ENCODE measurements at regions not wholly inside any gene's neighbourhood (a gene's known extent, or its start where the extent isn't known, plus 50 kb on each side); places are given as distances from the start of the nearest gene placed in this dataset.

DNA sequence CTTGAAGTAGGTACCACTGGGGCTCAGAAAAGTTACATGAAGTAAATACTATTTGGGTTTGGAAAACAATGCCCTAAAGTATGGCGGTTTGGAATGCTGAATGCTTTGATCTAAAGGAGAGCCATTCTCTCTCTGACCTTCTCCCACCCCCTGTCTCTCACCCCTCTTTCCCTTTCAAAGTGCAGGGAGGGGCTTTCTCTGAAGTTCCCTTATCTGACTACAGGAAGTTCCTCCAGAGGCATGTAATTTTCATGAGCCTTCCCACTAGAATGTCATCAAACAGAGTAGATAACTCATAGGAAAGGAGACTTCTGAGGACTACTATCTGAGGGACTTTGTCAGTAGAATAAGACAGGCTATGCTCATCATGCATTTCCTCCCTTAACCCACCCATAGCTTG is 216.7 kb upstream of the PCSK2 start:
- intact Hi-C loops (cut with DNase I): no loop called here
- DNase-seq: no peak

DNA sequence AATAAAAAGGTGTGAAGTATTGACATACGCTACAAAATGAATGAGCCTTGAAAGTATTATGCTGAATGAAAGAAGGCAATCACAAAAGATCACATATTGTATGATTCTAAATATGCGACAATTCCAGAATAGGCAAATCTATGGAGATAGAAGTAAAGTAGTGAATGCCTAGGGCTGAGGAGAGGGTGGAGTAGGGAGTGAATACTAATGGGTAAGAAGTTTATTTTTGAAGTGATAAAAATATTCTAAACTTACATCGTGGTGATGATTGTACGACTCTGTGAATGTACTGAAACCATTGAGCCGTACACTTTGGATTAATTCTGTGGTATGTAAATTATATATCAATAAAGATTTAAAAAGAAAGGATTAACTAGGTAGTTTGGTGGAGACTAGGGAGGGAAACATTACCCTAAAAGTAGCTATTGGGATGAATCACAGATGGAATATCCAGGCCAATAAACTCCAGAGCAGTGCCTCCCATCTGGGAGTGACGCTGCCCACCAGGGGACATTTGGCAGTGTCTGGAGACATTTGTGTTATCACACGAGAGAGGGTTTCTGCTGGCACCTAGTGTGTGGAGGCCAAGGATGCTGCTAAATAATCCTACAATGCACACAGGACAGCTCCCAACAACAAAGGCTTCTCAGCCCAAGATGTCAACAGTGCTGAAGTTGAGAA is 214.2 kb upstream of the PCSK2 start:
- intact Hi-C loops (cut with DNase I): no loop called here
- peak in 1 of 10 donors; percentile 45 for DNase-seq

DNA sequence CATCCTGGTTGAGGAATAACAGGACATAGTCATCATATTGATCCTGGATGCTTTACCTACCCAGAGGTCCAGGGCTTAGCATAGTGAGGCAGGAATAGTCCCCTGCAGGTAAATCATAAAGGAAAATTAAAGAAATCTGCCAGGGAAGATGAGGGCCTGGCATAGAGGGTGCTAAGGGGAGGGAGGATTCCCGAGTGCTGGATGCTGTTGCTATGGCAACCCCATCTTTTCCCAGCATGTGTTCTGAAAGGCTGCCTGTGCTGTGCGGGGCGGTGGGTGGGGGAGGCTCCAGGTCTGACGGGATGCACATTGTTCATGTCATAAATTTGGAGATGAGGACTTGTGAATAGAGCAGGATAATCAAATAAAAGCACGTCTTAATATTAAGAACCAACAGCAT is 212.6 kb upstream of the PCSK2 start:
- peak; percentile 16 to 93 (median 66) for DNase-seq
- intact Hi-C loops (cut with DNase I): no loop called here

DNA sequence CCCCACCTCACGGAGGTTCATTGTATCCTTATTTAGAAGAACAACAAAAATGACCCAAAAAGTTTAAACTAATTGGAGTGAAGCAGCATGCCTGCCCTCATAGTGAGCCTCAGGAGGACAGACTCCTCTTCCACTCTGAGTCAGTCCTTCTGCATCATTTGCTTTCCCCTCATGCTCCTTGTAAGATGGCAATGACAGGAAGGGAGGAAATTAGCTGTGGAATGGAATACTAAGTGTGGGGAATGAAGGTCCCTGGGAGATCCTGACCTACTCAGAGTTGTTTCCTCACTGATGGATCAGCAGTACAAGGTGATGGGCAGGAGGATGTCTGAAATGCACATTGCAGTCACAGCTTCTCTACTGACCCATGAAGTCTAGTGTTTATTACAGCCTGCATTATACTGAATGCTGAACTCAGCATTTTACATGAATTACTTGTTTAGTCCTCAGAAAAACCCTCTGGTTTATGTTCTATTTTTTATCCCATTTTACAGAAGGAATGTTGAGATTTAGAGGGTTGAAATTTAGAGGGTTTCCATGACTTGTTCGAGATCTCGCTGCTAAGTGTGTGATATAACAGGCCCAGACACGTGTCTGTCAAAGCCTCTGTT is 212.0 kb upstream of the PCSK2 start:
- intact Hi-C loops (cut with DNase I): no loop called here
- no peak for DNase-seq

GRCh38 chr20:17017232-17017631 is 209.6 kb upstream of the PCSK2 start:
- intact Hi-C loops (cut with DNase I): no loop called here
- no peak for DNase-seq

DNA sequence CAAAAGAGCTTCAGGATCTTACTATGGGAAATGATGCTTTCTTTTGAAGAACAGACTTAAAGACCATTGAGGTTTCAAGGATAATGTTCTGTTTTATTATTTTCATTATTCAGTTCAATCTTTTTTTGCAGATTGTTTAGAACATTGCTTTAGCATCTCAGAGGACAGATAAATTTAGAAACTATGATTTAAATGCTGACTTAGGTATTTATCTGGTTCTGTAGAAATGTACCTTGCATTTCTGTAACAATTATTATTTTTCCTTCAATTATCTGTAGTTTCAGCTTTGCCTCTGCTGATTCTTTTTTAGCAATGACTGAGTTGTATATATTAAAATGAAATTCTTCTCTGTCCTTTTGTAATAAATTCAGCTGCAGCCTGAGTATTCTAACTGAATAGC is 205.4 kb upstream of the PCSK2 start:
- no peak for DNase-seq
- intact Hi-C loops (cut with DNase I): no loop called here

- DNase-seq: no peak
- intact Hi-C loops (cut with DNase I): no loop called here
Observed at GRCh38 chr20:17023036-17023435, 203.8 kb upstream of the PCSK2 start.

DNA sequence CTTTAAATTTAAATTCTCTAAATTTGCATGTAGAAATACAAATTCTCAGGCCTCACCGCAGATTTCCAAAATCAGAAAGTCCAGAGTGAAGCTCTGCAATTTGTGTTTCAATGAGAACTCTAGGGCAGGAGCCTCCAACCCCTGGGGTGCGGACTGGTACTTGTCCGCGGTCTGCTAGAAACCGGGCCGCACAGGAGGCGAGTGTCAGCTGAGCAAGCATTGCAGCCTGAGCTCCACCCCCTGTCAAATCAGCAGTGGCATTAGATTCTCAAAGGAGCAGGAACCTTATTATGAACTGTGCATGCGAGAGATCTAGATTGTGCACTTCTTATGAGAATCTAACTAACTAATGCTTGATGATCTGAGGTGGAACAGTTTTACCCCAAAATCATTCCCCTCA is 203.0 kb upstream of the PCSK2 start:
- intact Hi-C loops (cut with DNase I): no loop called here
- DNase-seq: peak in 1 of 10 donors; percentile 80

DNA sequence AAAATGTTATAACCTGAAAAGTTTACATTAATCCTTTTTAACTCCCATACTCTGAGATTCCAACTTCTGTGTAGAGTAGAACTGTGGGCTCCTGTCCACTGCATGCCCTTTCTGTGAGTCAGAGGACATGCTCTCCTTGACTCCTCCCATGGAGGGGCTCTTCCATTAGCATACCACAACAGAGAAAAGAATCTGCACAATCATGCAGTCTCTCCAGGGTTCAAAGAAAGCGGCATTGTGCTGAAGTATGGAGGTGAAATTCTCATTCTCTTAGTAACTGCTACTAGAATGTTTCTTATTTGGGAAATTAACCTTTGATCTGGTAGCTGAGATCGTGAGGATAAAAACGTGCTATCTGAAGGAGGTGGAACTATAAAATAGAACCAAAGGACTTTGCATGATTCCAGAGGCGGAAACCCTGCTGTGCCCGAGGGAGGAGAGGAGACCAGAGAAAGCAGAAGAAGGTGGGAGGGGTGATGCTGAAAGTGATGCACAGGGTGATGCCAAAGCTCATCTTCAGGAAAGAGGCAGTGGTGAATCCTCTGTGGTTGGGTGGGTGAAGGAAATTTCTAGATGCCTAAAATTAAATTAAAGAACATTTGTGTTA is 202.2 kb upstream of the PCSK2 start:
- intact Hi-C loops (cut with DNase I): no loop called here
- DNase-seq: no peak

- DNase-seq: no peak
- intact Hi-C loops (cut with DNase I): no loop called here
Observed at GRCh38 chr20:17026346-17026745, 200.5 kb upstream of the PCSK2 start.

GRCh38 chr20:17029698-17030097 is 197.1 kb upstream of the PCSK2 start:
- intact Hi-C loops (cut with DNase I): no loop called here
- no peak for DNase-seq

DNA sequence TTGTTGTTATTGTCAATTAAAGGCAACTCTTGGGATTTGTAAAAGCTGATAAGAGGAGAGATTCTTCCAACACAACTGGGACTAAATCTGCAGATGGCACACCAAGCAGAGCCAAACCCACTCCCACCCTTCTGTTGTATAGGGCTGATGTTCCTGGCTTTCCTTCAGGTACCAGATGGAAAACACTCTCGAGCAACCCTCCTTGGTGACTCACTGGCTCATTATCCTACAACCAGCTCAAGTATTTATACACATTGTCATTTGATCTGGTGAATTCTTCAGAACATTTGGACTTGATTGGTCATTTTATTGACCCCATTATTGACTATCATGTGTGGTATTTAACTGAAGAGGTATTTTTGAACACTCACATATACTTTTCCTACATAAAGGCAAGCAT is 190.3 kb upstream of the PCSK2 start:
- DNase-seq: peak in 2 of 10 donors; percentile 12 to 23
- intact Hi-C loops (cut with DNase I): no loop called here

- DNase-seq: no peak
- intact Hi-C loops (cut with DNase I): no loop called here
Observed at GRCh38 chr20:17042122-17042521, 184.7 kb upstream of the PCSK2 start.

DNA sequence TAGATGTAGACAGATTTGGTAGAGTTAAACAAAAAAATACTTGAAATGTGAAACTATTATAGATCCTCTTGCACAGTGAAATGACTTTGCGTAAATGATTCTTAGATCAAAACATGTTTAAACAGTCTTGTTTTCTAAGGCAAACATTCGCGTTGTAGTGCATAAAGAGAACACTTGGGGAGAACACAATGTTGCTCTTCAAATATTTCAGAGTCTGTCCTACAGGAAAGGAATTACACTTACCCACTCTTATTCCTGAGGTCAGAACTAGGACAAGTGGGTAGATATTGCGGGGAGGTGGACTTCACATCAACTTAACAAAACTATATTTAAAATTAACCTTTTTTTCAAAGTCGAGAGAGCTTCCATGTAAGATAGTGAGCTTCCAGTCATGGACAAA is 183.5 kb upstream of the PCSK2 start:
- intact Hi-C loops (cut with DNase I): no loop called here
- DNase-seq: no peak

DNA sequence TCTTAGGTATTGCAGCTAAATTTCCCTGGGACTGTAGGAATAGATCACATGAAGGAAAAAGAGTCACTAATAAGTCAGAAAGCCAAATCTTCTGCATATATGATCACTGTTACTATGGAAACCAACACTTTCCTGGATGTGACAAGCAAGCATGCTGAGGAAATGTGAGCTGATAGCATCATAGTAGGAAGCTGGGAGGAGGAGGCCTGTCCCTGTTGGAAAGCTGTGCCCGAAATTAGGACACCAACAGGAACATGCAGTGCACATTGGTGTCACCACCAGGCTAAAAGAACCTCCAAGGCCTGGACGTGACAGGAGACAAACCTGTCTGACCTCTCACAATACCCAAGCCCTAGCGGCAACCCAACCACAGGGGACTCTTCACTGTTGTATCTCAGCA is 181.9 kb upstream of the PCSK2 start:
- DNase-seq: peak in 1 of 10 donors; percentile 5
- intact Hi-C loops (cut with DNase I): no loop called here

DNA sequence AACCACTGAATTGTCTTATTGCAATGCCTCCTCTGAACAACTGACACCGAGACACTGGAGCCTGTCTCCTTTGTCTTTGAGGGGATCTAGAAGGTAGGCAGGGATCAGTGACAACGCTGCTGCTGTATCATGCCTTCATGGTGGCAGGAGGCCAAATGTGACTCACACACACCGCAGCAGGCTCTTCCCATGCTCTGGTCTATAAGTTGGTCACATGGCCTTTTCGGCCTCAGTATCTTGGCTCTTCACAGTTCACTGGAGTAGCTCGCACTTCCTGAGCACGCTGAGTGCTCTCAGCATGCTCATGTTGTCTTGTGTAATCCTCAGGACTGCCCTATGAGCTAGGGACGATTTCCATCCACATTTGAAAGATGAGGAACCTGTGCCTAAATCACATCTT is 167.4 kb upstream of the PCSK2 start:
- intact Hi-C loops (cut with DNase I): no loop called here

DNA sequence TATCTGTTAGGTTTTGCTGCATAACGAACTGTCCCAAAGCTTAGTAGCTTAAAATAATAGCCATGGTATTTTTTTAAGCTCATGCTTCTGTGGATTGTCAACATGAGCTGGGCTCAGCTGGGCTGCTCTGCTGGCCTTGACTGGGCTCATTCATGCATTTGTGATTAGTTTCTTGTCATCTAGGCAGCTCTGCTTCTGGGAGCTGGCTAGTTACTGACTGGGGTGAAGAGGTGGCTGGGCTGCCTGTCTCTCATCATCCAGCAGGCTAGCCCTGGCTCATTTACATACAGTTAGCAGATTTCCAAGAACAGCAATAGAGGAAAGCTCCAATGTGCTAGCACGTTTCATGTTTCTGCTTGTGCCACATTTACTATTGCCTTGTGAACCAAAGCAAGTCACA is 165.1 kb upstream of the PCSK2 start:
- intact Hi-C loops (cut with DNase I): no loop called here
- DNase-seq: no peak

More for the DNA sequence above, 167.4 kb upstream of the PCSK2 start:
- DNase-seq: no peak

DNA sequence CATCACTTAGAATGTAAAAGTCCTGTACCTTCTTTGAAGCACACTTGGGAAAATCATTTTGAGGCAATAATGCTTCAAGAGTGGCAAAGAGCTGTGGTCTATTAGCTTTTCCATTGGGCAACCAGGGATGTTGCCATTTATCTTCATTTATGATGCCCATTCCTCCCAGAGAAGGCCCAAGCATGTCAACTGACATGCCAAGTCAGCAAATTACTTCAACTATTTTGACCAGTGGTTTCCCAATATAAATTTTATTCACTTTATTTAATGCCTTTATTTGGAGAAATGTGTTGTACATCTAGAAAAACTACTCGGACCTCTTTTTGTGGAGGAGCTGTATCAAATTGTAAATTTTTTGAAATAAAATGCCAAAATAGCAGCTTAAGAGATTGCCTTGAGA is 164.1 kb upstream of the PCSK2 start:
- intact Hi-C loops (cut with DNase I): no loop called here
- DNase-seq: no peak

DNA sequence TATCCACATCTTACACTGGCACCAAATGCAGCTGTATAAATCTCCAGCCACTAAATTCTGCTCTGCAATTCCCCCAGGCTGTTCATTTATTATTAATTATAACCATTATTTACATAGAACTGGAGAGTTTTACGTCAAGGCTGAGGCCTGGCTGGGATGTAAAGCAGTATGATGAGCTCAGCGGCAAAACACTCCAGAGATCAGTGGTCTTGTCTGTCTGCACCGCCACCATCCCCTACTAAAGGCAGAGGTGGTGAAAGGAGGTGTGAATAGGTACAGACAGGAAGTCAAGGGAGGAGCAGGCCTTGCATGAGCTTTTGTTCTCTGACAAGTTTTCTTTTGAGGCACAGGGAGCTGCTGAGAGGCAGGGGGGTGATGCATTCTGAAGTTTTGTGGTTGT is 159.9 kb upstream of the PCSK2 start:
- intact Hi-C loops (cut with DNase I): no loop called here
- no peak for DNase-seq

GRCh38 chr20:17068084-17068711 is 158.6 kb upstream of the PCSK2 start:
- no peak for DNase-seq
- intact Hi-C loops (cut with DNase I): no loop called here

DNA sequence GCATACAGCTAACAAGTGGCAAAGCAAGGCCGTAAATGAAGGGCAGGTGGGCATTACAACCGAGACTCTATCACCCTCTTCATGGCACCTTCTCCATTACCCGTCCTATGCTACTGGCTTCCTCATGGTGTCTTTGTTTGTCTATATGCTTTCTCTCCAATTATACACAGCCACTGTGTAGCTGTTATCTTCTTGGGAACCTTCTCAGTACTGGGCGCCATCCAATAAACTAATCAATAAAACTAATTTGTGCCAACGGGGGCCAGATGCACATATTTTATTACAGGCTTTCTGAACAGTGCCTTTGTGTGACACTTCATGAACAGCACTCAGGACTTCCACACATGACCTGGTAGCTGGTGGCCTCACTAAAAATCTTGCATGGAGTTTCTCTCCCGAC is 149.8 kb upstream of the PCSK2 start:
- intact Hi-C loops (cut with DNase I): no loop called here
- no peak for DNase-seq

DNA sequence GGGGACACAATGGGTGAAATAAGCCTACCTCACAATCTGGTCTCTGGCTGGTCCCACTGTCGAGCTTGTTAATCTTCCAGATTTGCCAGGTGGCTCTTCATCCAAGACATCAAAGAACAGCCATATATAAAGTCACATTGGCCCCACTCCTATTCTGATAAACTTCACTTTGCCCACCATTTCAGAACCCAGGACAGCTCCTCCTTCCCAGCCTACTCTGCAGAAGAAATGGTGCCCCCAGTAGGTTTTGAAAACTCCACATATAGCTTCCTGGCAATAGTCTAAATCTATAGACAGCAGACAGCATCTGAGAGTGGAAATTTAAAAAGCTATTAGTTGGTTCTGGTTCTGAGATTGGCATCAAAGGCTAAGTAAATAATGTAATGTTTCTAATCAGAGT is 143.1 kb upstream of the PCSK2 start:
- intact Hi-C loops (cut with DNase I): no loop called here
- DNase-seq: no peak

All from posterior cingulate gyrus (tissue), 11 donors.